GM15510 (cell line): ENCODE measurements at regions not wholly inside any gene's neighbourhood (a gene's known extent, or its start where the extent isn't known, plus 50 kb on each side); places are given as distances from the start of the nearest gene placed in this dataset.

Experiments
- POLR2A ChIP-seq: IDR thresholded peaks from 3 replicates; pipeline ENCODE4 v1.6.1; 2011; ENCODE audit warnings: borderline replicate concordance; ENCODE audit not compliant: insufficient read length; ENCODE audit errors: extremely low read depth

DNA sequence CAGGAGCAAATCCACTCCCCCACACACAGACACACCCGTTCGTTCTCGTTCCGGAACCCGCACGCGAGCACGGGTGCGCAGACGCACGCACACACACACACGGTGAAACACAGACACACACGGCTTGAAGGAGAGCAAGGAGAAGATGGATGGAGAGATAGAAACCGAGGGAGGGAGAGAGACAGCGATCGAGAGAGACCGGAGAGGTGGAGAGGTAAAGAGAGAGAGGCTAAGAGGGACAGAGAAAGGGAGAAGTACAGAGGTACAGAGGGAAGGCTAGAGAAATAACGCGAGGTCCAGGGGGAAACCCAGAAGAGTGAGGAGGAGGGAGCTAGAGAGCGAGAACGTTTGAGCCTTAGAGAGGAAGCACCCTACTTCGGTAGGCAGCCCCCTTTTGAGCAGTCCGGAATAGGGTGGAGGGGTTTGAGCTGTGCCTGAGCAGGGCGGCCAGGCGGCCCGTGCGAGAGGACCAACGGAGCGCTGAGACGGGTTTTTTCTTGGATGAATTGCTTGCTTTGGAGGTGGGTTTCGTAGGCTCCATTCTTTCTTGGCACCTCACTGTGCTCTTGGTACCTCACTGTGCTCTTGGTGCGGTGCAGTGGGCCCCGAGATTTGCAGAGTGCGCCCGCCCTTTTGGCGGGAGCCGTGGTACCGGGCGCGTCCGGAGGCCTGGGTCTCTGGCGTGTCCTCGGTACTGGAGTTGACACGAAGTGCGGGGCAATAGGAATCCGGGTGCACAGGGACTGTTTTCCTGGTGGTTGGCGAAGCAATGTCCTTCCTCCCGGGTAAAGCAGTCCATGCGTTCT, 88.4 kb upstream of the RHOU start:
- peak; percentile 9 for TF ChIP-seq POLR2A

- no peak for TF ChIP-seq POLR2A
Observed at GRCh38 chr1:228647523-228648444, 87.5 kb upstream of the RHOU start.

DNA sequence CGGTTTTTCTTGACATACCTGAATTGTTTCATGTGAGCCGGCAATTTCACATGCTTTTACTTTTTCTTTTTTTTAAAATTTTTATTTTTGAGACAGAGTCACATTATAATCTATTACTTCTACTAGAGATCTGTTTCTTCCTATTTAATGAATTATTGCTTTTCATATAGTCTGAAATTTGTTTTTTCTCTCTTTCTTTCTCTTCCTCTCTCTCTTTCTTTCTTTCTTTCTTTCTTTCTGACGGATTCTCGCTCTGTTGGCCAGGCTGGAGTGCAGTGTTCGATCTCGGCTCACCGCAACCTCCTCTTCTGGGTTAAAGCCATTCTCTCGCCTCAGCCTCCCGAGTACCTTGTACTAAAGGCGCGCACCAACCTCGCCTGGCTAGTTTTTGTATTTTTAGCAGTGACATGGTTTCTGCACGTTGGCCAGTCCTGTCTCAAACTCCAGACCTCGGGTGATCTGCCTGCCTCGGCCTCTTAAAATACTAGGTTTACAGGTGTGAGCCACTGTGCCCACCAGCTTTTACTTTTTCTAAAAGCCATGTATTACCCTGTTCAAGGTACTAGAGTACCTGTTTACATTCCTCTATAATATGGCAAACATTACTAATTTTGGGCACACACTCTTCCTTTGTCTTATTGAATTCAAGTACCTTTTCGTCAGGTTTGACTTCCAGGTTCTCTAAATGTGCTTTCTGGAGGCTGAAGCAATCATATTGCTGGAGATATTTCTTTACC, 86.5 kb upstream of the RHOU start:
- TF ChIP-seq POLR2A: no peak

DNA sequence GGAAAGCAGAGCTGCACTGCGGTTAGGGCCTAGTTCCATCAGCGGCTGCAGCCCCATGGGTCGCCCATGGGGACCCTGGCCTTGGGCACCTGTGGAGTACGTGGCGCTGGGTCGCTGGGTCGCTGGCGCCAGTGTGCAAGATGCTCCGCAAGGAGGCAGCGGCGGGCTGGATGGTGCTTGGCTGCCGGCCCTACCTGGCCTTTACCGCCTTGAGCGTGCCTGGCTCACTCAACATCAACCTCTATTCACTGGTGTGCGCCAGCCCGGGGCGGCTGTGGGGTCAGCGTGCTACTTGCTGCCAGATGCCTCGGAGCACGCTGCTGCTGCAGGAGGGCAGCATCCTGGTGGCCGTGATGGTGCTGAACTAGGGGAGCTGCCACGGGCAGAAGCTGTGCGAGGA, 85.1 kb upstream of the RHOU start:
- no peak for TF ChIP-seq POLR2A

DNA sequence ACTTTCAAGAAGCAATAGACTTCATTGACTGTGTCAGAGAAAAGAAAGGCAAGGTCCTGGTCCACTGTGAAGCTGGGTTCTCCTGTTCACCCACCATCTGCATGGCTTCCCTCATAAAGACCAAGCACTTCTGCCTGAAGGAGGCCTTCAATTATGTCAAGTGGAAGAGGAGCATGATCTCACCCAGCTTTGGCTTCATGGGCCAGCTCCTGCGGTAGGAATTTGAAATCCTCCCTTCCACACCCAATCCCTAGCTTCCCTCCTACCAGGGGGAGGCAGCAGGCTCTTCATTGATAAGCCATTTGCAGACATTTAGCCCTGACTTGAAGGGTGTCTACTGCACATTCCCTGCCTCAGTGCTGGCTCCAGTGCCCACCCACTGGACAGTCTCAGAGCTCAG, 84.3 kb upstream of the RHOU start:
- no peak for TF ChIP-seq POLR2A

- TF ChIP-seq POLR2A: no peak
Observed at GRCh38 chr1:228652116-228652515, 83.2 kb upstream of the RHOU start.

- TF ChIP-seq POLR2A: no peak
Observed at GRCh38 chr1:228653748-228654147, 81.5 kb upstream of the RHOU start.

DNA sequence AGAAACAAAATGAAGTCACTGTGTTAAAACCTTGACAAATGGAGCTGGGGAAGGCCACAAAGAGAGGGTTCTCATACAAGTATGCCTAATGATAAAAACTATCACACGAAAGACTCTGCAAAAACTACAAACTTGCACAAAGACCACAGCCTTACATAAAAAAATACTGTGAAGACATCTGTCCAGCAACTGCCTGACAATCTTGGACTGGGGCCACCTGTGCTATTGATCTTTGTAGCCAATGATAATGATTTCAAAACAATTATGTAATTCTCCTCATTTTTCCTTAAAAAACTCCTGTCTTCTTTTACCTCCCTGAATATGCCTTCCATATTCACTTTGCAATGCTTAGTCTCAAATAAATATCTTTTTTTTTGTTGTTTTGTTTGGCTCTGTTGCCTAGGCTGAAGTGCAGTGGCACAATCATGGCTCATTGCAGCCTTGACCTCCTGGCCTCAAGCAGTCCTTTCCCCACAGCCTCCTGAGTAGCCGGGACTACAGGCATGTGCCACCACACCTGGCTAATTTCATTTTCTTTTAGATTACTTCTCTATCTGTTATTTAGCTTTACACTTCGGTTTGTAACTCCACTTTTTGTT, 79.4 kb upstream of the RHOU start:
- TF ChIP-seq POLR2A: no peak

- TF ChIP-seq POLR2A: no peak
Observed at GRCh38 chr1:228664399-228664914, 70.8 kb upstream of the RHOU start.

- TF ChIP-seq POLR2A: no peak
Observed at GRCh38 chr1:228666686-228667623, 68.3 kb upstream of the RHOU start.

DNA sequence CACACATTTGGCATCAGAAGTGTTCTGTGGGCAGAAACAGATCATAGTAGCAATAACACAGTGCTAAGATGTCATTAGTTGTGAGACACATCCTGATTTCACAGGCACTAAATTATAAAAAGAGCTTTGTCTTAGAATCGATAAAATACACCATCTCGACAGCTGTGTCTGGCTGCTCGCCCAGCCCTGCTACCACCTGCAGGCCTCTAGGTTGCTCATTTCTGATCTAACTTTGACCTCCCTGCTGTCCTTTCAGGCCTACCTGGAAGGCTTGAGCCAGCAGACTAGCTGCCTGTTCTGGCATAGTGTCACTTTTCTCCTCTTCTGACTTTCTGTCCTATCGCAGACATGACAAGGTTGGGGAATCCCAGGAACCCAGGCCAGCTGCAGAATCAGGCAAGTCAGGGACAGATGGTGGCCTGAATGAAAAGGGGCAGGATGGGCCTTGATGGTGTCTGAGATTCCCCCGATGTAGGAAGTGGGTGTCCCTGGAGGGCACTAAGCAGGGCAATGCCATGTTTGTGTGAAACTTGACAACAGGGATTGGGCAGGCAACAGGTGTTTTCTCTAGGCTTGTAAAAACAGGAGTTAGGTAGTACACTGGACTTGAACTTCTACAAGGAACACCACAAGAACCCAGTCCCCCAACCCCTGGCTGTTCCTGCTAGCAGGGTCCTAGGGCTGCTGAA, 66.6 kb upstream of the RHOU start:
- TF ChIP-seq POLR2A: no peak

GRCh38 chr1:228669242-228669585, 66.1 kb upstream of the RHOU start:
- no peak for TF ChIP-seq POLR2A

- no peak for TF ChIP-seq POLR2A
Observed at GRCh38 chr1:228683428-228683827, 51.9 kb upstream of the RHOU start.
